Liver (tissue), 7 donors: ENCODE measurements at regions not wholly inside any gene's neighbourhood (a gene's known extent, or its start where the extent isn't known, plus 50 kb on each side); places are given as distances from the start of the nearest gene placed in this dataset.
A peak's percentile ranks its signal among the peaks of the same experiment; 100 is the strongest.

Experiments used
- DNase-seq: peaks from one replicate; pipeline ENCODE4 v3.0.0-alpha.2; 2017; ENCODE audit warnings: low spot score
- H3K27ac ChIP-seq, 2 donors: one replicate each; pipeline ENCODE4 v1.7.0; 2013; ENCODE audit warnings: inconsistent platforms in 2 of 2, low read length in 2 of 2, control low read depth in 1 of 2, low read depth in 1 of 2, mild to moderate bottlenecking in 1 of 2
- H3K27me3 ChIP-seq, 4 donors: one replicate each; pipeline versions ENCODE4 v1.6.1 to v1.7.0; 2013; ENCODE audit warnings: low read length in 3 of 4, inconsistent platforms in 1 of 4, mild to moderate bottlenecking in 1 of 4, moderate library complexity in 1 of 4; ENCODE audit not compliant: control insufficient read depth in 4 of 4, insufficient read depth in 4 of 4
- H3K36me3 ChIP-seq, 4 donors: one replicate each; pipeline versions ENCODE4 v1.6.1 to v1.7.0; 2013; ENCODE audit warnings: low read length in 3 of 4, mild to moderate bottlenecking in 3 of 4, low read depth in 1 of 4, moderate library complexity in 1 of 4; ENCODE audit not compliant: control insufficient read depth in 4 of 4, insufficient read depth in 3 of 4
- H3K4me1 ChIP-seq, 4 donors: one replicate each; pipeline versions ENCODE4 v1.6.1 to v1.7.0; 2013; ENCODE audit warnings: low read length in 3 of 4, mild to moderate bottlenecking in 3 of 4, moderate library complexity in 1 of 4; ENCODE audit not compliant: control insufficient read depth in 4 of 4, insufficient read depth in 4 of 4
- H3K4me3 ChIP-seq, 3 donors: one replicate each; pipeline versions ENCODE4 v1.6.1 to v1.7.0; 2013; ENCODE audit warnings: low read length in 3 of 3, control low read depth in 1 of 3, low read depth in 1 of 3, mild to moderate bottlenecking in 1 of 3
- H3K9ac ChIP-seq, 2 donors: one replicate each; pipeline ENCODE4 v1.7.0; 2013; ENCODE audit warnings: low read length in 2 of 2, mild to moderate bottlenecking in 2 of 2, moderate library complexity in 2 of 2, control low read depth in 1 of 2, low read depth in 1 of 2
- H3K9me3 ChIP-seq, 4 donors: one replicate each; pipeline versions ENCODE4 v1.6.1 to v1.7.0; 2013; ENCODE audit warnings: low read length in 3 of 4; ENCODE audit not compliant: control insufficient read depth in 4 of 4
- FOXA1 ChIP-seq: IDR thresholded peaks from 2 replicates; pipeline ENCODE4 v1.6.1; 2016; ENCODE audit warnings: antibody characterized with exemption
- FOXA2 ChIP-seq: IDR thresholded peaks from 2 replicates; pipeline ENCODE4 v1.6.1; 2016; ENCODE audit warnings: antibody characterized with exemption
- GABPA ChIP-seq, 2 donors: IDR thresholded peaks in 1 of 2; conservative IDR thresholded peaks in 1 of 2; 2 replicates each; pipeline ENCODE4 v1.6.1; 2016; ENCODE audit warnings: antibody characterized with exemption in 2 of 2, mild to moderate bottlenecking in 1 of 2, moderate library complexity in 1 of 2
- HNF4A ChIP-seq, 2 donors: conservative IDR thresholded peaks; 2 replicates each; pipeline ENCODE4 v1.6.1; 2016; ENCODE audit warnings: antibody characterized with exemption in 2 of 2, mild to moderate bottlenecking in 2 of 2
- HNF4G ChIP-seq: IDR thresholded peaks from 2 replicates; pipeline ENCODE4 v1.6.1; 2016; ENCODE audit warnings: antibody characterized with exemption
- REST ChIP-seq: IDR thresholded peaks from 2 replicates; pipeline ENCODE4 v1.6.1; 2016; ENCODE audit warnings: antibody characterized with exemption, mild to moderate bottlenecking
- SP1 ChIP-seq: IDR thresholded peaks from 2 replicates; pipeline ENCODE4 v1.6.1; 2018; ENCODE audit warnings: antibody characterized with exemption, mild to moderate bottlenecking
- YY1 ChIP-seq: IDR thresholded peaks from 2 replicates; pipeline ENCODE4 v1.6.1; 2016; ENCODE audit warnings: antibody characterized with exemption, mild to moderate bottlenecking
- WGBS: extraction: QIAGEN DNeasy Blood & Tissue Kit; methylation state at CpG from one replicate; pipeline ENCODE4 v1.1.7; 2013; 5-methylcytosine and 5-hydroxymethylcytosine counted together
- donor health status: healthy.
- donor health status: healthy.
- donor health status: healthy.
- donor health status: healthy.

DNA sequence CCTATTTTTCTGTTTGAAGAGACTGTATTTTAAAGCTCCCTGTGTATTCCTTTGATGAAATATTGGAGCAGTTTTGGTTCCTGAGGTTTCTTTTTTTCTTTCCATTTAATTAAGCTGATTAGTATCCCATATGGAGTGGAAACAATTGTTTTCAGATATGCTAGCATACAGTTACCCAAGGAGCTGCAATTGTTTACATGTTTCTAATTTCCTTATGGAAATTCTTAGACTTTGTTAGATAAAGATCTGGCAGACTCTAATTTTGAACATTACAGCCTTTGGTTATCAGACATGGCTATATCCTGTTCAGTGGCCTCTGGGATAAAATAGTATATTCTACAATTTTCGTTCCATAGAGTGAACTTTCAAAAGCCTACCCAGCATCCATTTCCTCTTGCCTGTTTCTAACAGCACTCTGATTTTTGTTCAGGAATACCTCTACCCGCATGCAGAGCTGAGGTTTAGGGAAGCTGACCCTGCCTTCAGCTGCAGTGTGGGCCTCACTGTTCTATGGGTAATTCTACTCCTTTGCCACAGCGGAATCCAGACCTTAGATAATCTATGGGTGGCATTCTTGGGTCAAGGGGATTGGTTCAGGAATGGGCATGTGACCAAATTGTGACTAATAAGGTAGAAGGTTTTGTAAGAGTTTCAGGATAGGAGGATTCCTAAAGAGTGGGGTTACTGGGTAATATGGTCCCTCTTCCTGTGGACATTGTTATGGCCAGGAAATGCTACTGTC lies 161.1 kb upstream of the ANKRD28 start:
- H3K9ac ChIP-seq = no peak overlapping the region
- DNase-seq = no peak
- H3K9me3 ChIP-seq = no peaks in the 10 kb centered on the region
- no peak for TF ChIP-seq GABPA (IDR thresholded peaks at IDR 0.05 in 1 of 2, conservative IDR thresholded peaks at IDR 0.05 in 1 of 2)
- no peaks in the 10 kb centered on the region for H3K27me3 ChIP-seq
- H3K4me1 ChIP-seq = peaks cover 0 to 1% (median 0%) of the 10 kb centered on the region in 4 donors
- 88% methylated on average over 3 of the region's 3 CpGs for WGBS
- H3K4me3 ChIP-seq = no peak overlapping the region
- H3K36me3 ChIP-seq = no peaks in the 10 kb centered on the region
- no peak overlapping the region for H3K27ac ChIP-seq

DNA sequence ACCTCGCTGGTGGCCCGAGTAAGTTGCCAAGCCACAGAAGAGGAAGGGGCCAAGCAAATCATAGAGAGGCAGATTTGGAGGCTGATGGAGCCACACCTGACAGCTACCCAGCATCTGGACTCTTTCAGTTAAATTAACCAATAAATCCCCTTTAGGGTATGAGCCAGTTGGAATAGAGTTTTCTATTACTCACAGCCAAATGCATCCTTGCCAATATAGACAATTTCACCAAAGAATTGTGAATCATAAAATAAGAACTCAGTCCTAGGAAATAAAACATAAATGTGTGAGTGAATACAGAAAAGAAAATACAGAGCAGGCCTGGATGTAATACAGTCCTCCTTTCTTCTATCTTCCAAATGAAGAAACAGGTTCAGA lies 161.6 kb upstream of the ANKRD28 start:
- Histone ChIP-seq H3K4me1 (no peaks in the 10 kb centered on the region), H3K4me3 (no peak overlapping the region), H3K36me3 (no peaks in the 10 kb centered on the region), H3K27me3 (no peaks in the 10 kb centered on the region), H3K27ac (no peak overlapping the region), H3K9ac (no peak overlapping the region), H3K9me3 (no peaks in the 10 kb centered on the region)
- DNase-seq = no peak
- TF ChIP-seq HNF4G (no peak), REST (no peak), SP1 (no peak), FOXA1 (no peak), YY1 (no peak), FOXA2 (no peak)
- 79% methylated on average over 2 of the region's 2 CpGs for WGBS

- Histone ChIP-seq H3K27me3 (no peaks in the 10 kb centered on the region), H3K4me1 (peaks cover 0 to 4% (median 0%) of the 10 kb centered on the region in 4 donors), H3K36me3 (no peaks in the 10 kb centered on the region), H3K4me3 (peak overlapping the region in 1 of 3 donors; percentile 29), H3K9me3 (no peaks in the 10 kb centered on the region), H3K27ac (peak overlapping the region in 1 of 2 donors; percentile 21), H3K9ac (no peak overlapping the region)
- no peak for TF ChIP-seq SP1
- peak in 1 of 2 donors; percentile 56 for TF ChIP-seq HNF4A (conservative IDR thresholded peaks at IDR 0.05)
- no peak for TF ChIP-seq REST
- WGBS = 72% methylated on average over 17 of the region's 17 CpGs
- DNase-seq = no peak
Measured at GRCh38 chr3:15964605-15965442, 167.0 kb upstream of the ANKRD28 start.
